NCI-H460 (cell line): ENCODE measurements at regions not wholly inside any gene's neighbourhood (a gene's known extent, or its start where the extent isn't known, plus 50 kb on each side); places are given as distances from the start of the nearest gene placed in this dataset.
"Not testable (repeated sequence)": the region's sequence is repeated elsewhere in the genome, so short reads cannot be mapped to it uniquely, and the experiment has no call there.

Experiments used
- DNase-seq: peaks from one replicate; pipeline ENCODE4 v3.0.0-alpha.2; 2016; ENCODE audit warnings: low read depth; ENCODE audit errors: extremely low read depth

DNA sequence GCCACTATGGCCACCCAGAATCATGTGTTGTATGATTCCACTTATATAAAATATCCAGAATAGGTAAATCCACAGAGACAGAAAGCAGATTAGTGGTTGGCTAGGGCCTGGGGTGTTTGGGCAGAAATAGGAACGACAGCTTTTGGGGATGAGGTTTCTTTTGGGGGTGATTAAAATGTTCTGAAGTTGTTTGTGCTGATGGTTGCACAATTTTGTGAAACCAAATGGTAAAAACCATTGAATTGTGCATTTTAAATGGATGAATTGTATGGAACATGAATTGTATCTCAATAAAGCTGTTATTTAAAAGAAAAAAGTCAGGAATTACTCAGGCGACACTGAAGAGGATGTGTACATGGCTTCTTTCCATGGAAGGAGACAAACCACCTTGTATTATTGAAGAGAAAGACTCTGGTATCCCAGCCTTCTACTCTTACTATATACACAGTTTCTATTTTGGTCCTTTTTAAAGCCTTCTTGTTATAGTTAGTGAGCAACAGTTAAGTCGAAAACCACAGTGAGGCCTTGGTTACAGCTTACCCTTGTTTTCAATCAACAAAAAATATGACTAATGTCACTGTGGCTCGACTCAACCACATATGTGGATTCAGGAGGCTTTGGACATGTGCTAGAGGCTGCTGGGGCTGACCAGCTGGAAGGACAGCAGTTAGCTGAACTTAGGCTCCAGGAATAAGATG is 57.1 kb upstream of the KMT2E start:
- DNase-seq = no peak

DNA sequence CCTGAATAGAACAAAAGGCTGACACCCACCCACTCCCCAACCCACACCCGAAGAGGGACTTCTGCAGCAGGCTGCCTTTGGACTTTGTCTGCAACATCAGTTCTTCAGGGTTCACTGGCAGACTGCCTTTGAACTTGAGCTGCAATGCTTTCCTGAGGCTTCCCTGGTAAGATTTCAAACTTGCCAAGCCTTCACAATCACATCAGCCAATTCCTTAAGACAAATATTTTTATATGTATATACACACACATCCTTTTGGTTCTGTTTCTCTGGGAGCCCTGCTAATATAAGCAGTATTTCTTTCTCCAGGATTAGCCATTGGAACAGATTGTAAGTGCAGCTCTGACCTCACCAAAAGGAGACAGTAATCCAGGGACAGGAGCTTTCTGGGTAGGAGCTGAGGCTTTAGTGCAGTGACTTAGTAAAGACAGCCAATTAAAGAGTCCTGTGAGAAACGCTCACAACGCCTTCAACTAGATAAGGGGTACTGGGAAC is 55.6 kb upstream of the KMT2E start:
- no peak for DNase-seq

DNA sequence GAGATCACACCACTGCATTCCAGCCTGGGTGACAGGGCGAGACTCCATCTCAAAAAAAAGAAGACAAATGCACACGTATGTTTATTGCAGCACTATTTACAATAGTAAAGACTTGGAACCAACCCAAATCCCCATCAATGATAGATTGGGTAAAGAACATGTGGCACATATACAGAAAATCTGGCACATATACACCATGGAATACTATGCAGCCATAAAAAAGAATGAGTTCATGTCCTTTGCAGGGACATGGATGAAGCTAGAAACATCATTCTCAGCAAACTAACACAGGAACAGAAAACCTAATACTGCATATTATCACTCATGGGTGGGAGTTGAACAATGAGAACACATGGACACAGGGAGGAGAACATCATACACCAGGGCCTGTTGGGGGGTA is 54.5 kb upstream of the KMT2E start:
- not testable (repeated sequence) for DNase-seq

DNA sequence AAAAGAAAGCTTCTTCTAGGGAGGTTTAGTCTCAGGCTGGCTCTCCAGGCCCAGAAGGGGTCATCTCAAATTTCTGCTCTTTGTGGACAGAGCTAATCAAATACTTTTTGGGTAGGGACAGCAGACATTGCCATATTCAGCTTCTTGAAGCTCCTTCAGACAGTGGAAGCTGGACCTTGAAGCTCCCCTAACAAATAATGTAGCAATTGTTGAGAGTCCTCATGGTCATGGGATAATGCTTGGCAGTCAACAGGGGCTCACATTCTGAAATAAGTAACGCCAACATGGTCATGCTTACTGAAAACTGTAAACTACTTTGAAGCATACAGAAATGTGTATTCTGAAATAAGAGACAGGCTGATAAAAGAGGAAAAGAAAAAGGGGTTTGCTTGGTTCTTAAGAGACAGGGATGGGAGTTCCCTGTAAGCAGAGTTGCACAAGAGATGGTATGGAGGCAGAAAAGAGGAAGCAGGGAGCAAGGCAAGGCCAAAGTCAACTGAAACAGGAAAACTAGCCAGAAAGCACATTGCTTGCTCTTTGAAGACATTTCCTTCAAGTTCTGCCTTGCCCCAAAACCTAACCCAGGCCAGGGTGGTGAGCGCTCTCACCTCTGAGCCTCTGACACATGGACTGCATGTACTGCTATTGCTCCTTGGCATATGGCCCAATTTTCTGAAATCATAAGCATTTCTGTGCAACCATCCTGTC is 53.1 kb upstream of the KMT2E start:
- DNase-seq = no peak

DNA sequence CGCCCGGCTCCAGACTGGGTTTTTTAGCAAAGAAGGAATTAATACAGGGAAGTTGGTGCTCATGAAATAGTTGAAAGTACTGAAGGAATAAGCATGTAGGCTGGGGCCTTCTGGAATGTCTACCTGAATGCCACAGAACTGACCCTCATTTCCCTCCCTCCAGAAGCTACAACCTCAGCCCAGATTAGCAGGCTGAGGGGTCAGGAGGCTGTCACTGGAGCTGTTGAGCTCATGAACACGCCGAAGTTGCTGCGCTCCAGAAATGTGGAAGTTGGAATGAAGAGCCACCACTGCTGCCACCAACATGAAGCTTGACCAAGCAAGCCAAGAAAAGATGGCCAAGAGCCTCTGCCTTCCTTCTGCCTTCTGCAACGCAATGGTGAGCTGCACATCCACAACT is 52.2 kb upstream of the KMT2E start:
- no peak for DNase-seq

DNA sequence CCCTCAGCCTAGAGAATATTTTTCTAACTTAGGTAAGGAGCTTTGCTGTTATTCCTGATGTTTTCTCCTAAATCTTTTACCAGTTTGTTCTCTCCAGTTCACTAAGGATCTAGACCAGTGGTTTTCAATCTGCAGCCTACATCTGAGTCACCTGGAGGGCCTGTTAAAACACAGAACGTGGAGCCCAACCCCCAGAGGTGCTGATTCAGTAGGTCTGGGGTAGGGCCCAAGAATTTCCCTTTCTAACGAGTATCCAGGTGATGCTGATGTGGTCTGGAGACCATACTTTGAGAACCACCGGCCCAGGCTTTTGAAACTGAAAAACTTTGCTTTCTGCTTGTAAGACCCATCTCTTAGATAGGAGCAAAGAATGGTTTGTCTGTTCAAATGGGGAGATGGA is 51.2 kb upstream of the KMT2E start:
- no peak for DNase-seq

DNA sequence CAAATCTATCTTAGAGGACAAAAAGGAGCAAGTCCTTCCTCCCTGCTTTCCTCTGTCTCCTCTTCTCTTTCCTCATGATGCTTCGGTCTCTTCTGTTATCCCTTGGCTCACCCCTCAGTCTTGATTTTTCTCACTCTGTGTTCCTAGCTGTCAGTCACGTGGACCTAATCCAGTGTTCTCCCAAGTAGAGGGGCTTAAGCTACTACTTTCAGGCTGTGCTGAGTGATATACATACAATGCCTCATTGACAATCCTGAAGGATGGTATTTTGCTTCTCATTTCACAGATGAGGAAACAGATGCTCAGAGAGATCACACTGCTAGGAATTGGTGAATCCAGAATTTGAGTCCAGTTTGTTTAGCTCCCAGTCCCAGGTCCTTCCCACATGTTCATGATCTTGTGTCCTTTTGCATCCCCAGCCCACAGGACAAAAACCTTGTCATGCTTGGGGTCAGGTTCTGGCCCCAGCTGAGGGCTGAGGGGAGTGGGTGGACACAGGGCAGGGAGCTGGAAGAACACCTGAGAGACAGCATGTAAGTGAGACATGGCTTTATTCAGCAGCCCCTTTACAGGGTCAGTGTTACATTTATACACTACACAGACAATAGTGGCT is 50.5 kb upstream of the KMT2E start:
- DNase-seq = no peak

DNA sequence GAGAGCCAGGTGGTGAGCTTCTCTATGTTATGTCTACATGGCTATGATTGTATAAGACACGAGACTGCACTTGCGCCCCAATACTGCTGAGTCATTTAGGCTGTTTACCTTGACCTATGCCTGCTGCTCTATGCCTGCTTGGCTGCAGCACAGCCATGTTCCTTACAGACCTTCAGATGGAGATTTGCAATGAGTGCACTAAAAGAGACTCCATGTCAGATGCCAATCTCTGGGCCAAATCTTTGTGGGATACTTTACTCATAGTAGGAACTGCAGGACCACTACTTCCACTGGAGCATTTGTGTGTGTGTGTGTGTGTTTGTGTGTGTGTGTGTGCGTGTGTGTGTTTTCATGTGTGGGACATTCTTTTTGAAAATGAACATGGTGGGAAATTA is 50.0 kb upstream of the KMT2E start:
- DNase-seq = peak; percentile 38
